HCT116 (cell line): ENCODE measurements at regions not wholly inside any gene's neighbourhood (a gene's known extent, or its start where the extent isn't known, plus 50 kb on each side); places are given as distances from the start of the nearest gene placed in this dataset.

Experiments
- ATAC-seq: fragments of 200-7000 bp; cut with Tn5 transposase; 2 replicates; pipeline ENCODE4 v1.9.1; 2020; ENCODE audit warnings: mild to moderate bottlenecking, moderate library complexity
- BruUV-seq: library from RNA; stranded (reverse); fragments of 400-500 nt; replicated peaks from 2 replicates; lab custom pipeline; 2021; lab: Mats Ljungman, UMichigan
- CTCF ChIA-PET: fragments of 300-600 bp; sonication (Branson Sonifier 250); formaldehyde crosslinking; loops from one replicate; lab custom pipeline; 2021; ENCODE audit warnings: antibody characterized with exemption; lab: Charles Lee
- POLR2A ChIA-PET: fragments of 300-600, 350-600 bp; sonication (Branson Sonifier 250); formaldehyde crosslinking; loops from one replicate; lab custom pipeline; 2021; ENCODE audit warnings: antibody characterized with exemption; lab: Charles Lee
- RAD21 ChIA-PET, 2 experiments: fragments of 300-600 bp; sonication (Branson Sonifier 250); formaldehyde crosslinking; loops; one replicate each; lab custom pipeline; 2023; ENCODE audit warnings: low total read pairs in 2 of 2; ENCODE audit not compliant: uncharacterized antibody in 2 of 2, unreplicated experiment in 2 of 2, low non-redundant PET in 1 of 2; lab: Charles Lee
- DNase-seq: peaks from one replicate; pipeline ENCODE4 v3.0.0-alpha.2; 2010; ENCODE audit warnings: low read depth, low spot score
- H2AFZ ChIP-seq: fragments of 200-600 bp; shearing (Covaris generic), sonication (generic); 2 replicates; pipeline ENCODE4 v1.6.1; 2017; ENCODE audit warnings: low read depth, mixed run types, mixed read lengths, antibody characterized with exemption, low read length; ENCODE audit not compliant: poor library complexity, severe bottlenecking
- H3K27ac ChIP-seq: 2 replicates; pipeline ENCODE4 v1.5.1; 2012; ENCODE audit warnings: low read depth, low read length
- H3K27me3 ChIP-seq: fragments of 200-600 bp; sonication (generic); 2 replicates; pipeline ENCODE4 v1.6.1; 2016; ENCODE audit warnings: mixed run types, low read length, mixed read lengths; ENCODE audit not compliant: insufficient read depth
- H3K36me3 ChIP-seq, 2 experiments: fragments of 200-500 bp in 1 of 2; fragments of 200-600 bp in 1 of 2; sonication (Bioruptor generic) in 1 of 2; sonication (generic) in 1 of 2; 2 replicates each; pipeline versions ENCODE4 v1.5.1 to v1.6.1; 2014 to 2016; ENCODE audit warnings: low read length in 2 of 2, inconsistent platforms in 1 of 2, mixed read lengths in 1 of 2, mixed run types in 1 of 2; ENCODE audit not compliant: insufficient read depth in 2 of 2, control insufficient read depth in 1 of 2
- H3K4me1 ChIP-seq, 2 experiments: fragments of 200-600 bp in 1 of 2; sonication (generic) in 1 of 2; 2 replicates each; pipeline versions ENCODE4 v1.5.1 to v1.6.1; 2012 to 2017; ENCODE audit warnings: low read length in 2 of 2, inconsistent platforms in 1 of 2, mild to moderate bottlenecking in 1 of 2, mixed read lengths in 1 of 2, mixed run types in 1 of 2, moderate library complexity in 1 of 2; ENCODE audit not compliant: insufficient read depth in 2 of 2, control insufficient read depth in 1 of 2
- H3K4me2 ChIP-seq: fragments of 200-600 bp; sonication (generic); 2 replicates; pipeline ENCODE4 v1.6.1; 2017; ENCODE audit warnings: mixed run types, low read length, mixed read lengths
- H3K4me3 ChIP-seq, 2 experiments: fragments of 200-600 bp in 1 of 2; sonication (generic) in 1 of 2; replicated peaks in 1 of 2; 2 replicates each; pipeline ENCODE4 v1.5.1; 2011 to 2016; ENCODE audit warnings: low read length in 2 of 2, control low read depth in 1 of 2, low read depth in 1 of 2, mild to moderate bottlenecking in 1 of 2, mixed read lengths in 1 of 2, mixed run types in 1 of 2
- H3K79me2 ChIP-seq: fragments of 200-600 bp; sonication (generic); 2 replicates; pipeline ENCODE4 v1.6.1; 2017; ENCODE audit warnings: mild to moderate bottlenecking, mixed run types, low read length, moderate library complexity, mixed read lengths; ENCODE audit not compliant: insufficient read depth
- H3K9ac ChIP-seq: fragments of 200-600 bp; sonication (generic); 2 replicates; pipeline ENCODE4 v1.6.1; 2016; ENCODE audit warnings: low read length, mixed read lengths
- H3K9me2 ChIP-seq: fragments of 200-600 bp; sonication (generic), shearing (Covaris generic); 2 replicates; pipeline ENCODE4 v1.6.1; 2017; ENCODE audit warnings: mixed run types, mild to moderate bottlenecking, moderate library complexity; ENCODE audit not compliant: insufficient read depth
- H3K9me3 ChIP-seq, 2 experiments: fragments of 200-500 bp in 1 of 2; fragments of 200-600 bp in 1 of 2; sonication (Bioruptor generic) in 1 of 2; sonication (generic) in 1 of 2; 2 replicates each; pipeline ENCODE4 v1.6.1; 2014 to 2017; ENCODE audit warnings: low read length in 2 of 2, mixed read lengths in 2 of 2, inconsistent platforms in 1 of 2, low read depth in 1 of 2, mild to moderate bottlenecking in 1 of 2, mixed run types in 1 of 2, moderate library complexity in 1 of 2; ENCODE audit not compliant: control insufficient read depth in 1 of 2, insufficient read depth in 1 of 2
- H4K20me1 ChIP-seq: fragments of 200-600 bp; sonication (generic), shearing (Covaris generic); 2 replicates; pipeline ENCODE4 v1.6.1; 2017; ENCODE audit warnings: mixed run types, mild to moderate bottlenecking, moderate library complexity; ENCODE audit not compliant: insufficient read depth
- CTCF ChIP-seq, 3 experiments: fragments of 200-600 bp in 1 of 3; sonication (generic) in 1 of 3; IDR thresholded peaks in 2 of 3; conservative IDR thresholded peaks in 1 of 3; 2 replicates each; pipeline ENCODE4 v1.5.1; 2012 to 2017; ENCODE audit warnings: low read depth in 2 of 3, low read length in 2 of 3, antibody characterized with exemption in 1 of 3, borderline replicate concordance in 1 of 3, control low read depth in 1 of 3, mild to moderate bottlenecking in 1 of 3, mixed read lengths in 1 of 3, mixed run types in 1 of 3, moderate library complexity in 1 of 3; ENCODE audit not compliant: insufficient read depth in 1 of 3
- ELF1 ChIP-seq: IDR thresholded peaks from 2 replicates; pipeline ENCODE4 v1.6.1; 2012; ENCODE audit warnings: low read depth, borderline replicate concordance
- JUND ChIP-seq: IDR thresholded peaks from 2 replicates; pipeline ENCODE4 v1.6.1; 2012
- POLR2A ChIP-seq: IDR thresholded peaks from 2 replicates; pipeline ENCODE4 v1.7.0; 2011; ENCODE audit warnings: borderline replicate concordance; ENCODE audit not compliant: insufficient read depth, insufficient read length; ENCODE audit errors: extremely low read depth
- SIN3A ChIP-seq: IDR thresholded peaks from 2 replicates; pipeline ENCODE4 v1.6.1; 2012; ENCODE audit warnings: low read depth
- TCF7L2 ChIP-seq: IDR thresholded peaks from 2 replicates; pipeline ENCODE4 v1.7.0; 2011; ENCODE audit warnings: borderline replicate concordance, inconsistent platforms; ENCODE audit not compliant: insufficient read depth, insufficient read length; ENCODE audit errors: extremely low read depth
- YY1 ChIP-seq: IDR thresholded peaks from 2 replicates; pipeline ENCODE4 v1.6.1; 2011; ENCODE audit warnings: low read length, low read depth, moderate library complexity, mild to moderate bottlenecking; ENCODE audit not compliant: insufficient replicate concordance; ENCODE audit errors: extremely low read depth
- intact Hi-C: fragments of 100-400 bp; cut with micrococcal nuclease; formaldehyde crosslinking; loops from 2 replicates; pipeline ENCODE4 v1.10.0; 2022
- TF ChIP-seq, protein P1 (sequence below): IDR thresholded peaks from 2 replicates; pipeline ENCODE4 v1.6.1; 2011; ENCODE audit warnings: mild to moderate bottlenecking, low read length, moderate library complexity; ENCODE audit not compliant: insufficient replicate concordance; ENCODE audit errors: extremely low read depth

DNA sequence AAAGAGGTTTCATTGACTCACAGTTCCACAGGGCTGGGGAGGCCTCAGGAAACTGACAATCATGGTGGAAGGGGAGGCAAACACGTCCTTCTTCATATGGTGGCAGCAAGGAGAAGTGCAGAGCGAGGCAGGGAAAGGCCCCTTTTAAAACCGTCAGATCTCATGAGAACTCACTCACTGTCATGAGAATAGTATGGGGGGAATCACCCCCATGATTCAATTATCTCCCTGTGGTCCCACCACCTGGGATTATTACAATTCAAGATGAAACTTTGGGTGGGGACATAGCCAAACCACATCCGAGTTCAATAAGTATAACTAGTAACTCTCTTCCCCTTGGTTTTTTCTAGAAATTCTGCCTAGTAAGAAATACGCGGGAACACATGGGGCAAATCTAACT lies 94.9 kb downstream of the AXIN2 start:
- DNase-seq: no peak
- RAD21 ChIA-PET: no interaction called here

DNA sequence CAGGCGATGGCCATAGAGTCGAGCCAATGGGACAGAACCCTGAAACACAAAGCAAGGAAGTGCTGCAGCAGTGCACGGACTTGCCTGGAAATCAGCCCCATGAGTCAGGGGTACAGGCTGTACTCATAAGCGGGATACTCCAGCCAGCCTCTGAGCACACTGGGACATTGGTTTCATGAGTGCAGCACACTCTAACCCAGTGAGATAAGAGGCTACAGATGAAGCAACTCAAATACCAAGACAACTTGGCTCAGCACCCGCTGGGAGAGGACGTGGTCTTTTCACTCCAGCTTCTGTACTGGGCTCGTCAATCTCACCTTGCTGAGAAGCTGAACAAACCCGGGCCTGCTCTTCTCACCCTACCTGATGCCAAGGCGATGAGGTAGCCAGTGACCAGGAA lies 98.2 kb downstream of the AXIN2 start:
- no peak overlapping the region for H3K4me3 ChIP-seq
- ATAC-seq (no peak), DNase-seq (no peak)
- H3K27me3 ChIP-seq: no peaks in the 10 kb centered on the region
- intact Hi-C loops: no loop called here
- ChIA-PET RAD21 (no interaction called here), POLR2A (no interaction called here), CTCF (no interaction called here)
- no peak overlapping the region for H3K9ac ChIP-seq
- H3K4me1 ChIP-seq: peaks cover 0 to 6% of the 10 kb centered on the region in 2 experiments; a peak in 1 of 4 replicates
- no peaks in the 10 kb centered on the region for H3K9me3 ChIP-seq
- H3K79me2 ChIP-seq: no peaks in the 10 kb centered on the region
- H4K20me1 ChIP-seq: no peaks in the 10 kb centered on the region
- H2AFZ ChIP-seq: no peak overlapping the region
- no peaks in the 10 kb centered on the region for H3K9me2 ChIP-seq
- TF ChIP-seq TCF7L2 (no peak), YY1 (no peak), POLR2A (no peak), CTCF (IDR thresholded peaks at IDR 0.05 in 2 of 3, conservative IDR thresholded peaks at IDR 0.05 in 1 of 3; ENCODE audit: borderline replicate concordance in 1 of 3, insufficient read depth in 1 of 3, low read depth in 2 of 3, low read length in 2 of 3) (no peak), ELF1 (no peak), JUND (no peak), SIN3A (no peak)
- no peak overlapping the region for H3K4me2 ChIP-seq
- BruUV-seq: no TSS peak
- no peak overlapping the region for H3K27ac ChIP-seq
- H3K36me3 ChIP-seq: no peaks in the 10 kb centered on the region

More for the DNA sequence above, 94.9 kb downstream of the AXIN2 start:
- Histone ChIP-seq H3K4me1 (no peaks in the 10 kb centered on the region), H3K9ac (no peak overlapping the region), H4K20me1 (no peaks in the 10 kb centered on the region), H3K36me3 (no peaks in the 10 kb centered on the region), H3K4me2 (no peak overlapping the region), H3K9me3 (no peaks in the 10 kb centered on the region), H3K9me2 (no peaks in the 10 kb centered on the region), H3K4me3 (no peak overlapping the region), H3K27me3 (no peaks in the 10 kb centered on the region), H3K79me2 (no peaks in the 10 kb centered on the region), H2AFZ (no peak overlapping the region), H3K27ac (no peak overlapping the region)
- ChIA-PET POLR2A (no interaction called here), CTCF (interaction anchor here (1.4 kb wide), 1 partner anchor 11 kb away, joined by 3 read pairs; no protein-coding TSS in a partner anchor)
- TF ChIP-seq, protein P1, sequence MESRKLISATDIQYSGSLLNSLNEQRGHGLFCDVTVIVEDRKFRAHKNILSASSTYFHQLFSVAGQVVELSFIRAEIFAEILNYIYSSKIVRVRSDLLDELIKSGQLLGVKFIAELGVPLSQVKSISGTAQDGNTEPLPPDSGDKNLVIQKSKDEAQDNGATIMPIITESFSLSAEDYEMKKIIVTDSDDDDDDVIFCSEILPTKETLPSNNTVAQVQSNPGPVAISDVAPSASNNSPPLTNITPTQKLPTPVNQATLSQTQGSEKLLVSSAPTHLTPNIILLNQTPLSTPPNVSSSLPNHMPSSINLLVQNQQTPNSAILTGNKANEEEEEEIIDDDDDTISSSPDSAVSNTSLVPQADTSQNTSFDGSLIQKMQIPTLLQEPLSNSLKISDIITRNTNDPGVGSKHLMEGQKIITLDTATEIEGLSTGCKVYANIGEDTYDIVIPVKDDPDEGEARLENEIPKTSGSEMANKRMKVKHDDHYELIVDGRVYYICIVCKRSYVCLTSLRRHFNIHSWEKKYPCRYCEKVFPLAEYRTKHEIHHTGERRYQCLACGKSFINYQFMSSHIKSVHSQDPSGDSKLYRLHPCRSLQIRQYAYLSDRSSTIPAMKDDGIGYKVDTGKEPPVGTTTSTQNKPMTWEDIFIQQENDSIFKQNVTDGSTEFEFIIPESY: no peak
- no peak for TF ChIP-seq YY1
- BruUV-seq: no TSS peak
- no peak for ATAC-seq
- intact Hi-C loops: no loop called here
